NCI-H2227 (cell line): ENCODE measurements at regions not wholly inside any gene's neighbourhood (a gene's known extent, or its start where the extent isn't known, plus 50 kb on each side); places are given as distances from the start of the nearest gene placed in this dataset.

Experiments used
- DNase-seq: peaks from one replicate; lab custom pipeline; 2025; ENCODE audit not compliant: unreplicated experiment; lab: John Stamatoyannopoulos, UW

DNA sequence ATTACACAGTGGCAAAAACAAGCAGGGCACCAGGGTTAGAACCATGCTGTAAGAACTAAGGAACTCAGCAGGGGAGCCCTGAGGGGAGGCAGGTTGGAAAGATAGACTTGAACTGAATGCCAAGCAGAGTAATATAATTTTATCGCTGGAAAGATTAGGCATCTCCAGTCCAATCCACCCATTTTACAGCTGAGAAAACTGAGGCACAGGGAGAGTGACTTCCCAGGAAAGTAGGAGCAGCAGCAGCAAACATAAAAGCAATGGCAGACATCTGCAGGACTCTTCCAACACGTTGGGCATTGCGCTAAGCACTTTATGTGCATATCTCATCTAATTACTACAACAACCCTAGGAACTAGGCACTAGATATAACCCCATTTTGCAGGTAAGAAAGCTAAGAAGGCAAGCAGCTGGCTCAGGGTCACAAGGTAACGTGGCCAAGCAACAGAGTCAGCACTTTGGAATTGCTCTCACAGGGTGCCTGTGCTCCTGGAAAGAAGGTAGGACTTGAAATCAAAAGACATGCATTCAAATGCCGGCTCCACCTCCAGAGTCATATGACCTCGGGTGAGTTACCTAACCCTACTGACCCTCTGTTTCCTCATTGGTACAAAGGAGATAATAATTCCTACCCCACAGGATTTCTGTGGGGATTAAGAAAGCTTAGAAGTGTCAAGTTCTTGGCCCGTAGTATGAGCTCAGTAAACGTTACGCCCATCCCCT lies 215.3 kb downstream of the BARX2 start:
- DNase-seq, result no peak

DNA sequence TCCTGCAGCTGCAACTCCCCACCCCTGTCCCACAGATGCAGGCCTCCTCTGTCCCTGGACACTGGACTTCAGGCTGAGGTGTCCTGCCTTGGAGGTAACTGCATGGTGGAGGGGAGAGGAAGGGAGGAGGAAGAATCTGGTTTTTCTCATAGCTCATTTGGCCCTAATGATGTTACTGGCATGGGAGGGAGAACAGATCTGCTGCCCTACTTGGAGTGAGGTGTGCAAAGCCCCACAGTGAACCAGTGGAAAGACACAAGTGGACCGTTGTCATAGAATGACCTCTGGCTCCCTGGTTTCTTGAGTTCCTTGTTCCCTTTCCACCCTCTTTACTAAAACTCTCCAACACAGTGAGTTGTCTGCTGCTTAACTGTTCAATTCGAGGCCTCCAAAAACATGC lies 215.9 kb downstream of the BARX2 start:
- no peak for DNase-seq

DNA sequence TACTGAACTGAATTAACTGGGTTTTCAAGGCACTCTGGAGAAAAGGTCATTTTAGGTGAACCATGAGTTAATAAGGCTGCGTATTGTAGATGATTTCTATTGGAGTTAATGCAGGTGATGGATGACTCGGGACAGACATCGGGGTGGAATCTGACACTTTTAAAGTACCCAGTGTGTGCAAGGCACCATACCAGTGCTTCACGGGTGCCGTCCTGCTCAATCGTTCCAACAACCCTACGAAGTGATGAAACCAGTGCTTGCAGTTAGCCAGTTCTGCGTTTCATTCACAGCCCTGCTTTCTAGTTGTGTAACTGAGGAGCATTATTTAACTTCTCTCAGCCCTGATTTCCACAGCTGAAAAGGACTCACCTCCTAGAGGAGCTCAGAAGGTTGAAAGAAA lies 216.5 kb downstream of the BARX2 start:
- DNase-seq, result no peak

DNA sequence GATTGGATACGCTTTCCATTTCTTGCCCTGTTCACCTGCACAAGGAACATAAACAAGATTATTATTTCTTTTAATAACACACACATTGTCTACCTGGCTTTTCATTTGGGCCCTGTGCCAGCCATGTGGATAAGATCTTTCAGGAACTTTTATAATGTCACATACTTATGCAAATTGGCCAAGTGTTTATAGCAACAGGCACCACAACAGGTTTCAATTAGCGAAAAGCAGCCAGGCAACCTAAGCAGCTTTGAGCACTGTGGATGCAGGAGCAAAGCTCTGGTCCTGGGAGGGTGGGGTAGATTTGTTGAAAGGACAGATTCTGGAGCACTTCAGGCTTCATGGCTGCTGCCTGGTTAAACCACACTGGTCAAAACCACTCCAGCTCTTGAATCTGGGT lies 217.4 kb downstream of the BARX2 start:
- DNase-seq, result no peak

DNA sequence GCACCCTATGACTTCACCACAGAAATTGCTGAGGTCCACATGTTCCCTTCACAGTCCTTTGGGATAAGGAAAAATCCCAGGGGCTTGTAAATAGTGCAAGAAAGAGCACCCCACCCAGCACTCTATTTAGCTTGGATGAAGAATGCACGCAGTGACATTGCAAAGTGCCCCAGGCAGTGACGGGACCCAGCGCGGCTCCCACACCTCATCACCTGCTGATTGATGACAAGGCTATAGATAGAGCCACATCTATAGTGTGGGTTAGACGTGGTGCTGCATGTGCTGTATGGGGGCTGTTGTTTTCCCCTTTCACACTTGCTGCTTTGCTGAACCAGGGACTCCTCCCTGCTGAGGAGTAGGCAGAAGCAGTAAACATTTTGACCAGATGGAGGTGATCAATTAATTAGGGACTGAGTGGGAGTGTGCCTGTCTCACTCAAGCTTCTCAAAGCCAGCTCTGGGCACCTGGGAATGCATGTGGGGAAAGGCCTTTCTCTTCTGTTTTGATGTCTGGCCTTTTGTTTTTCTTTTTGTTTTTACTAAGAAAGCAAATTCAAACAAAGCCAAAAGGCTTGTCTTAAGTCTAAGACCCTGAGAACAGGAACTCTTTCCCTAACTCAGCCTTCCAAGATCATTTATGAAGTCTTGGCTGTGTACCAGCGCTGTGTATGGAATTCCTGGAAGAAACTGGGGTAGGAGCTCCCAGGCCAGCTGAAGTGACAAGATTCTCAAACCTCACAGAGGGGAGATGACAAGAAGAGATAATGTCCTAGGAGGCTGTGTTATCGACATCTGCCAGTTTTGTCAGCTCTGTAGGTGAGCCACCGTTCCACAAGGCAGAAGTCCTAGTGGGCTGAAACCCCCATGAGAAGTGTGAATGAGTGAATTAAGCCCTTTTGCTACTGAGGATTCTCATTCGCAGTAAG lies 219.7 kb downstream of the BARX2 start:
- no peak for DNase-seq

DNA sequence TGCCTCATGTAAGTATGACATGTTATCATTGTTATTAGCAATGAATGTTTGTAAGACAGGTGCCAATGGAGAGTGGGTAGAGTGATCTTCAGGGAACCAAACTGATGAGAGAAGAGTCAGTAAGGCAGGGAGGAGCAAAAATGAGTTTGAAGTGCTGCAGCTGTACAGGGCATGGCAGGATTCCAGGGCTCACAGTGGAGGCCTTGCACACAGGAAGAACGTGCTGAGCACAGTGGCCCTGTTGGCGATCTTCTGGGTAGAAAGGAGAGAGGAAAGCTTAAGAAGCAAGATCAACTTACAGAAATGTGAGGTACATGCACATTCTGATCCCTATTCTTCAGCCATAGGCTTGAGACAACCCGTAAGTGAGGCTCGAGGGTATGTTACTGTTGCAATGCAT lies 219.3 kb upstream of the TMEM45B start:
- no peak for DNase-seq

DNA sequence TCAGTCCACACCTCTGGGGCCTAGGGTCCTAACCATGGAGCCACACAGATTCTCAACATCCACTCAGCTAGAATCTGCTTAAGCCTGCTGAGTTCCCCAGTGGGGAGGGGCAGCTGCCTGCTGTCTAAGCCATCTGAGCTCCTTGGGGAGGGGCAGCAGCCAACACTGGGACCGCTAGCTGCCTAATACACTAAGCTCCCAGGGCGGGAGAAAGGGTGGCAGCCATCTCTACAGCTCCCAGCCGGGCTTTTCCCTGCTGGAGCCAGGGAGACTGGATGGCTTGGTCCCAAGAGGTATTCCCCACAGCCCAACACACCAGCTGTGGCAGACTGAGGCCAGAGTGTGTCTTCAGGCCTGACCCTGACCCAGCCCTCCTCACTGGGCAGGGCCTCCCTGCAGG lies 217.3 kb upstream of the TMEM45B start:
- DNase-seq, result no peak

DNA sequence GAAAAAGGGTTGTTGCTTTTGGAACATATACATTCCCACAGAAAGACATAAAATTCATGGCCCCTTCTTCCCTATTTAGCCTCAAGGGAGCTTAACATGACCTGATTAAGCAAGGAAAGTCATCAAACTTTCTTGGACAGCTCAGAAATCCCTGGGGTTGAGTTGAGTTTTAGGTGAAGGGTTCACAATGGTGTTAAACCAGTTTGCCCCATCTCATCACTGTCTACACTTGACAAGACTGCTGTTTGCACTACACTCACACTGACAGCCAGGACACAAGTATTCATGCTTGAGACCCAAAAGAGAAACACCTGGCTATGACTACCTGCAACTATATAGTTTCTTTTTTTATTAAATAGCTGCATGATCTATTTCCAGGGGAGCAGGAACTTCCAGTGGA lies 209.8 kb upstream of the TMEM45B start:
- no peak for DNase-seq

DNA sequence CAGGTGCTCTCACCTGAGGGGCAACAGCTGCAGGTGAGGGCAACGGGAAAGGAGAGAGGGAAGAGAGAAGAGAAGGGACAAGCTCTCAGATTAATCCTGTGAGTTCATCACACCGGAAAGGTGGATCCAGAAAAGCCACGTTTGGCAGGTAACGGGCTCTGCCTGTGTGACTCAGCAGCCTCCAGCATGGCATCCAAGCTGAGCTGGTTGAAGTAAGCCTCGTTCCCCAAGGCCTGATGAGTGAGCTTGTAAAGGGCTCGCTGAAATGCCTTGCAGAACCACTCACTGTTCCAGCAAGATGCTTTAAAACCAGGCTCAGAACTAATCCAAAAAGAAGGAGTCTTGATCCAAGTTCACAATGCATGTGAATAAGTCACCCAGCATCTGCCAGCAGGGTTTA lies 206.9 kb upstream of the TMEM45B start:
- no peak for DNase-seq

DNA sequence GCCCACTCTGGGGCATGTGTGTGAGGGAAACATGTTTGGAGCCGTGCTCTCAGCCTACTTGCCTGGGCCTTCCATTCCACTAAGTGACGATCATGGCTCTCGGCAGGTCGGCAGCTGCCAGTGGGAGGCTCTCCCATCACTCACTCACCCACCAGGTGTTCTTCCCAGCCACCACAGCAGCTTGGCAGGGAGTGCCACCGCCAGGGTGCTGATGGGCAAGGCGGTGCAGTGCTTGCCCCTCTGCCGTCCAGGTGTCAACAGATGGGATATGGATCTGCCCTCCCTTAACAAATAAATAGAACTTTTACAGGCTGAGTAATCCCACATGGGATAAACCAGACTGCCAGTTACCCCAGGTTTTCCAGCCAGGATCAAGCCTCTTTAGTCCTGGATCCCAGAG lies 205.5 kb upstream of the TMEM45B start:
- no peak for DNase-seq

DNA sequence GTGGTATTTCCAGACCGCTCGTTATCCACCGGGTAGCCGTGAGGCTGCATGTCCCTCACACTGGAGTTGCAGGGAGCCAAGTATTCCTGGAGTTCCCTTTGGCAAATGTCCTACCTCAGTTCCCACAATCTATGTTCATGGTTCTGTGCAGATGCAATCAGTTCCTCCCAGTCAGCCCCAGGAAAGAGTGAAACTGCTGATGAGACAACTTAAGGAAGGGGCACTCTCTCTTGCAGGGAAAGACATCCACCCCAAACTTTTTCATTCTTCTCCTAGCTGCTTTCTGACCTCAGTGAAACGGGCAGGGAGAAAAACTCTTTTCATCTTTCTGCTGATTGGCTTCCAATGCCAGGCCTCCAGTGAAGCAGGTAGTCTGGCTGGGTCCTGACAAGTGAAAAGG lies 205.1 kb upstream of the TMEM45B start:
- no peak for DNase-seq

DNA sequence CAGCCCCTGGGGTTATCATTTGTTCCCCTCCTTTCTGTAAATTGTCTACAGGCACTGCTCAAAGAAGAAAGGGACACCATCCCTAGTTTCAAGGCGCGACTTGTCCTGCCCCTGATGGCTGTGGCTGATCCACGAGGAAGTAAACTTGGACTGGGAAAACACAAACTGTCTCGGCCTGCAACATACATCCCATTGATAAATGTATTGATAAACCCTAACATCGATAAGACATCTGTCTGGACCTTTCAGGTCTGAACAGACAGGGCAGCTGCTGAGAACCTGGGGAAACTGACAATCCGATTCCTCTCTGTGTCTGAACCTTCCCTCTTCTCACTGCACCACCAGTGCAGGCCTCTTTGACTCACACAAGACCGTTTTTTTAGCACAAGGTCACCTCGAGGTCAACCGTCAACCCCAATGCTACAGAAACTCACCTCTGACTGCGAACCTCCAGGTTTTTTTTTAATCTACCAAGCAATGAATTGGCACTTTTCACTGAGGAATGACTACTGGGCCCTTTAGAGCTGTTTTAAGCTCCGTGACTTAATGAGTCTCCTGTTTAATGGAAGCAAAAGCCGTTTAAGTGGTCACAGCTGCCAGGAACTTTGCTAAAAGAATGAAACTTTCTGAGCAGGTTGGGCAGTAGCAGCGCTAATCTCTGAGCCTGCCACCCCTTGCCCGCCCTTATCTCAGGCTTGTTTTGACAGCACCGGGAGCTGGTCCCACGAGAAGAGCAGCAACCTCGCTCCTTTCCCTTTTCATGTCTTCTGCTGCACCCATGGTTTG lies 203.8 kb upstream of the TMEM45B start:
- no peak for DNase-seq

DNA sequence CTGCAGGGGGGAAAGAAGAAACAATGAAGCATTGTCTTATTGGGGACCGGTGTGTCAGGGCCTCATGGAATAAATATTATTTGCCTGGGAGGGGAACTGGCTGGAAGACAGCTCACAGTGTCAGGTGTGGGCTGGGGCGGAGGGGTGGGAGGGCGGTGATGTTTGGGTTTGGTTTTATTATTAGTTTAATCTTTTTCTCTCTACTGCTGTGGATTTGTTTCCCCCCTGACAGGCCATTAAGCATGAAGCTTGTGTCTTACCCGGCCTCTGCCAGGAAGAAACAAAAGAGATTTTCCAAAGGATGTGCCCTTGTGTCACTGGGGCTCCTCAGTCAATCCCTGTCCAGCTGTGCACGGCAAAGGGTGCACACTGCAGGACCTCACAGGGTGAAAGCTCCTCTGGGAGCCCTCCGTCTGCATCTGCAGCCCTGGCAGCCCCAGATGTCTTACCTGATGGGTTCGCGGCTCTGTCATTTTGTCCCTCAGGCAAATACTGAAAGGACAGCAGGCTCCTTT lies 203.1 kb upstream of the TMEM45B start:
- no peak for DNase-seq

DNA sequence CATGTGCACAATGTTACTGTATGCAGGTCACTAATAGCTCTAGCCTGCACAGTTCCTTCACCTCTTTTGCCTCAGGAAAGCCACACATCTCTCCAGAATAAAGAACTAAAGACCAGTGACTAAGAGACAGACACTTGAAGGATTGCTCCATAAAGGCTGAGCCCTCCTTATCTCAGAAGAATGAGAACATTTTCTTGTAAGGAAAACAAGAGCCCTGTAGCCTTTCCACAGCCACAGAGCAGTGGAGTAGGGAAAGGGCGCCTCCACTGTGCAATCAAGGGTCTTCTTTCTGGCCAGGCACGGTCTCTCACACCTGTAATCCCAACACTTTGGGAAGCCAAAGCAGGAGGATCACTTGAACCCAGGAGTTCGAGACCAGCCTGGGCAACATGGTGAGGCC lies 202.6 kb upstream of the TMEM45B start:
- no peak for DNase-seq

DNA sequence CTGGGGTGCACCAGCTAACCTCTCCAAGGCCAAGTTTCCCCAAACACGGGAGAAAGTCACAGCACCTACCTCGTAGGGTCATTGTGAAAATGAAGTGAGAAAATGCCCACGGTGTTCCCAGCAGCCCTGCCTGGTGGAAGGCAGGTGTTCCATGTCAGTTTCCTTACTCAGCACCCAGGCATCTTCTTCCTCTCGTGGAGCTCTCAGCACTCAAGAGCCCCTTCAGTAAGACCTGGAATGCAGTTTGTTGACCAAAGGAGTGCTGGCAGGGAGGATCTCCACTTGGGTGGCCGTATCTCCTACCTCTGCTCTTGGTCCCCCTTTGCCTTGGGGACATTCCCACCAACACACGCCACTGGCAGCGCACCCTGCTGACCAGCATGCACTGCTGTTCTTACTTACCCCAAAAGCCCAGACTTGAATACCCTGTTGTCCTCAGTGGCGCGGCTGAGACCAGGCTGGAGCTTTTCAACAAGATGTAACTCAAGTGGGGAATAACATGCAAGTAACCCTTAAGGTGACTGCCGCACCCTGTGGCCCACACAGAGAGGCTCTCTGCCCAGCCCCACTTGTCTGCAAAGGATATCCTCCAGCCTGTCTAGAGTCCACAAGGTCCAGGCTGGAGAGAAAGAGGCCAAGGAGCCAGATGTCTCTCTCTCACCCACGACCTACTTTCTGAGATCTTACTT lies 201.2 kb upstream of the TMEM45B start:
- DNase-seq, result no peak

DNA sequence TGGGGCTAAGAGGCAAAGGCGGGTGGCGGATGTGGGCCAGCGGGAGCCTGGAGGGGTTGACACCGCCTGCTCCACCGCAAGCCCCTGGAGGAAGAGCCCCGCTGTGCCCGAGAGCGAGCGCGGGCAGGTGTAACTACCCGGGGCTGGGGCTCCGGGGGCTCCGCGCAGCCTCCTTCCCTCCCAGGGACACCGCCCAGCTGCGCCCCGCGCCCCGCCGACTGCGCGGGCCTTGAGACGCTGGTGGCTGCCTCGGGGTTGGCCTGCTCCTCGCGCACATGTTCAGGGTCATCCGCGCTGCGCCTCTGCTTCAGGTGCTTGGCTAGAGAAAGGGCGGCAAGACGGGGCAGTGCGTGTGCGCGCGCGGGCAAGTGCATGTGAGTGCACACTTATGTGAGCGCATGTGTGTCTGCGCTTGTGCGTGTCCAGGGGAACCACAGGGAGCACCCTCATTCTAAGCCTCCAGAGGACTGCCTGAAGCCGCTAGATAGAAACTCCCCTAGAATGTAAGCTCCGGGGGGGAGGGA lies 197.5 kb upstream of the TMEM45B start:
- DNase-seq, result no peak

DNA sequence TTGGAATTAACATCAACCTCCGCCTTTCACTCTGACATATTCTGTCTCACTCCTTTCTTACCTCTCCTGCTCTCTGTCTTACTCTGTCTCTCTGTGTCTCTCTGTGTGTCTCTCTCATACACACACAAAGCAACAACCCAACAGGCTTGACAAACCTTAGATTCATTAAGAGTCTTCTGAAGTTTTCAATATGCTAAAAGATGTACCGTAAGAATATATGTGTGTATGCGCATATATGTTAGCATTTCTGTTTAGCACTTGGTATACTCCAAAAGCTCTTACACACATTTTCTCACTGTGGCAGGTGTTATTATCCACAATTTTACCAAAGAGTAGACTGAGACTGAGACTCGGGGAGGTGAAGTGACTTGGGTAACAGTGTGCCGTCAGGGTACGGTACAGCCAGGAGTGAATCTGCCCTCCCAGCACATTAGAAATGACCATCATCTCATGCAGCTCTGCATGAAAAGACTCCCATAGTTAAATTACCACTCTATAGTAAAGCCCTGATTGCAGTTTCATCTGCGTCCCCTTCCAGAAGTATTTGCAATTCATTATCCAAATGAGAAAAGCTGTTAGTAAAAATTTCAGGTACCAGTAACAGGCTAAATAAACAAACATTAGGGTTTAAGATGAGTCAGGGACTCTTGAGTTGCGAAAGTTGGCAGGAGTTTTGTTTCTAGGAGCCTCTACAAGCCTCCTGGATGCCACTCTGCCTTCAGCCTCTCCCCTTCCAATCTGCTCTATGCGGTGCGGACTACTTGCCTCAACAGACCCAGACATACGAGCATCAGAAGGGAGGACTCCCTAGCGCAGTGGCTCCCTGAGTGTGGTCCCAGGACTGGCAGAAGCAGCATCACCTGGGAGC lies 195.2 kb upstream of the TMEM45B start:
- DNase-seq, result no peak

DNA sequence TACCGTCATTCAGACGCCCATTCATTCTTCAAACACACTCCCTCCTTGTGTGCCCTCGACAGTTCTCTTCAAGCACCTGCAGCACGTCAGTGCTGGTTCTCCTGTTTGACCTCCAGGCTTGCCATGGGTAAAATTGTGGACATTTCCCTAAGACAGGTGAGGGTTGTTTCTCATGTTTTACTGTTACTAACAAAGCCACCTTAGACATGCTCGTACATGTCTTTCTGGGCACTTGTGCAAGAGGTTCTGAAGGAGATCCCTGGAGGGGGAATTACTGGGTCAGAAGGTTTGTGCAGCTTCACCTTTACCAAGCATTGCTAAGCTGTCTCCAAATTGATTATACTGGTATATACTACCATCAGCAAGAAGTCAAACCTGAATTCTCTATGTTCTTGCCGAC lies 189.7 kb upstream of the TMEM45B start:
- no peak for DNase-seq

DNA sequence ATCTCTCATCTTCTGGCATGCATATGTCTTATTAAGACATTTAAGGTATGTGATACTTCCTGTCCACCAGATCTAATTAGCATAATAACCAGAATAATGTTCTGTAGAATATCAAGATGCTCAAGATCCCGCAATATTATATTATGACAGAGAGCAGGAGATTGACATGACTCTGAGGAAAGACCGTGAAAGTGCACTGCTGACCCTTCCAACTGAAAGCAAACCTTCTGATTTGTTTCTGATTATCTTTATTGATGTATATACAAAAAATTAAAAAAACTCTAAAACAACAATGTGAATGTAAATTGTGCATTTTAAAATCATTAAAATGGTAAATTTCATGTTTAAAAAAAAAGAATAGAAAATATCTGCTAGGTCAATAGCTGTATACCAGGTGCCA lies 184.4 kb upstream of the TMEM45B start:
- no peak for DNase-seq

DNA sequence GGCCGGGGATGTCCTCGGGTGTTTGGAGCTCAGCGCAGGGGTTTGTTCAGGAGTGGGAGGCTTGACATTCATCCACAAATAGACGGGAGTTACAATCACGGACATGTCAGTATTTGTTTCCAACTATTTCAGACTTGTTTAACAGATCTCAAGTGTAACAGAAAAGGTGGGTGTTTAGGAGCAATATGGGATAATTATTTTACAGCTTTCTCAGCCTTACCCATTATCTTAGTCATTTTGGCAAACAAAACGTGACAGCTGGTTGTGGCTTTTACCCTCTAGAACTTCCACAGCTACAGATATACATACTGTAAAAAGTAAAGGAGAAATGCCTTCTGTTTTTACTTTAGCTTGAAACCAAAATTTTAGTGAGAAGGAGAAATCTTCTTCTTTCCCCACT lies 178.7 kb upstream of the TMEM45B start:
- DNase-seq, result no peak
